ENCODE measurements at regions not wholly inside any gene's neighbourhood (a gene's known extent, or its start where the extent isn't known, plus 50 kb on each side); places are given as distances from the start of the nearest gene placed in this dataset.

- H3K4me3 ChIP-seq (ENCODE audit: control insufficient read depth, low read depth, low read length): no peak overlapping the region
- TF ChIP-seq CTCF (IDR thresholded peaks at IDR 0.05; ENCODE audit: control insufficient read depth, insufficient read depth, low read depth, low read length, missing control alignments): no peak
- DNase-seq (ENCODE audit: low read depth): no peak
These were observed 301.1 kb upstream of the OR4E1 start for GRCh38 chr14:21974741-21975140.

- no peak for DNase-seq (ENCODE audit: low read depth)
- no peak overlapping the region for H3K4me3 ChIP-seq (ENCODE audit: control insufficient read depth, low read depth, low read length)
- TF ChIP-seq CTCF (IDR thresholded peaks at IDR 0.05; ENCODE audit: control insufficient read depth, insufficient read depth, low read depth, low read length, missing control alignments): no peak
These were observed 291.4 kb upstream of the OR4E1 start for GRCh38 chr14:21965042-21965441.

- TF ChIP-seq CTCF (IDR thresholded peaks at IDR 0.05; ENCODE audit: control insufficient read depth, insufficient read depth, low read depth, low read length, missing control alignments): no peak
- no peak for DNase-seq (ENCODE audit: low read depth)
These were observed 290.6 kb upstream of the OR4E1 start for GRCh38 chr14:21964180-21964579.

GRCh38 chr14:21960636-21961035 is 287.0 kb upstream of the OR4E1 start:
- H3K4me3 ChIP-seq (ENCODE audit: control insufficient read depth, low read depth, low read length): no peak overlapping the region
- no peak for DNase-seq (ENCODE audit: low read depth)
- no peak for TF ChIP-seq CTCF (IDR thresholded peaks at IDR 0.05; ENCODE audit: control insufficient read depth, insufficient read depth, low read depth, low read length, missing control alignments)

More at GRCh38 chr14:21964180-21964579, 290.6 kb upstream of the OR4E1 start:
- no peak overlapping the region for H3K4me3 ChIP-seq (ENCODE audit: control insufficient read depth, low read depth, low read length)

- no peak for TF ChIP-seq CTCF (IDR thresholded peaks at IDR 0.05; ENCODE audit: control insufficient read depth, insufficient read depth, low read depth, low read length, missing control alignments)
- DNase-seq (ENCODE audit: low read depth): no peak
- no peak overlapping the region for H3K4me3 ChIP-seq (ENCODE audit: control insufficient read depth, low read depth, low read length)
These were observed 268.3 kb upstream of the OR4E1 start for GRCh38 chr14:21941885-21942284.

- TF ChIP-seq CTCF (IDR thresholded peaks at IDR 0.05; ENCODE audit: control insufficient read depth, insufficient read depth, low read depth, low read length, missing control alignments): peak; percentile 10
- H3K4me3 ChIP-seq (ENCODE audit: control insufficient read depth, low read depth, low read length): no peak overlapping the region
- DNase-seq (ENCODE audit: low read depth): no peak
These were observed 267.6 kb upstream of the OR4E1 start for GRCh38 chr14:21940887-21941856.

All from AG09309 (cell line).